ENCODE measurements at regions not wholly inside any gene's neighbourhood (a gene's known extent, or its start where the extent isn't known, plus 50 kb on each side); places are given as distances from the start of the nearest gene placed in this dataset.

DNA sequence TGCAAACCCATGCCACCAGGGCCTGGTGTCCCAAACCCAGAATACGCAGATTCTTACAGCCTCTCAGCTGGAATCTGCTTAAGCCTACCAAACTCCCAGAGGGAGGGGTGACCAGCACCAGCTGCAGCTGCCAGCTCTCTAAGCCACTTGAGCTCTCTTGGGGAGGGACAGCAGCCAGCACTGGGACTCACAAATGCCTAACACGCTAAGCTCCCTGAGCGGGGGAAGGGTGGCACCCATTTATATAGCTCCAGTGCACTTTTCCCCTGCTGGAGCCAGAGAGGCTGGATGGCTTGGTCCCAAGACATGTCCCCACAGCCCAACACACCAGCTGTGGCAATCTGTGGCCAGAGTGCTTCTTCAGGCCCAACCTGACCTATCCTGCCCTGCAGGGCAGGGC, 326.8 kb upstream of the NRG3 start:
- TF ChIP-seq, protein P1, sequence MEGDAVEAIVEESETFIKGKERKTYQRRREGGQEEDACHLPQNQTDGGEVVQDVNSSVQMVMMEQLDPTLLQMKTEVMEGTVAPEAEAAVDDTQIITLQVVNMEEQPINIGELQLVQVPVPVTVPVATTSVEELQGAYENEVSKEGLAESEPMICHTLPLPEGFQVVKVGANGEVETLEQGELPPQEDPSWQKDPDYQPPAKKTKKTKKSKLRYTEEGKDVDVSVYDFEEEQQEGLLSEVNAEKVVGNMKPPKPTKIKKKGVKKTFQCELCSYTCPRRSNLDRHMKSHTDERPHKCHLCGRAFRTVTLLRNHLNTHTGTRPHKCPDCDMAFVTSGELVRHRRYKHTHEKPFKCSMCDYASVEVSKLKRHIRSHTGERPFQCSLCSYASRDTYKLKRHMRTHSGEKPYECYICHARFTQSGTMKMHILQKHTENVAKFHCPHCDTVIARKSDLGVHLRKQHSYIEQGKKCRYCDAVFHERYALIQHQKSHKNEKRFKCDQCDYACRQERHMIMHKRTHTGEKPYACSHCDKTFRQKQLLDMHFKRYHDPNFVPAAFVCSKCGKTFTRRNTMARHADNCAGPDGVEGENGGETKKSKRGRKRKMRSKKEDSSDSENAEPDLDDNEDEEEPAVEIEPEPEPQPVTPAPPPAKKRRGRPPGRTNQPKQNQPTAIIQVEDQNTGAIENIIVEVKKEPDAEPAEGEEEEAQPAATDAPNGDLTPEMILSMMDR (IDR thresholded peaks at IDR 0.05; ENCODE audit: borderline replicate concordance, extremely low read depth, low read length, poor library complexity, severe bottlenecking): no peak
- TF ChIP-seq EZH2 (IDR thresholded peaks at IDR 0.05; ENCODE audit: borderline replicate concordance, low read depth, low read length, severe bottlenecking): no peak
